ENCODE measurements at regions not wholly inside any gene's neighbourhood (a gene's known extent, or its start where the extent isn't known, plus 50 kb on each side); places are given as distances from the start of the nearest gene placed in this dataset.

GRCh38 chr22:49623176-49623575 lies 204.5 kb downstream of the BRD1 start:
- DNase-seq (ENCODE audit: low read depth) = no peak

- DNase-seq (ENCODE audit: low read depth) = no peak
Observed at GRCh38 chr22:49622241-49623105, 205.2 kb downstream of the BRD1 start.

DNA sequence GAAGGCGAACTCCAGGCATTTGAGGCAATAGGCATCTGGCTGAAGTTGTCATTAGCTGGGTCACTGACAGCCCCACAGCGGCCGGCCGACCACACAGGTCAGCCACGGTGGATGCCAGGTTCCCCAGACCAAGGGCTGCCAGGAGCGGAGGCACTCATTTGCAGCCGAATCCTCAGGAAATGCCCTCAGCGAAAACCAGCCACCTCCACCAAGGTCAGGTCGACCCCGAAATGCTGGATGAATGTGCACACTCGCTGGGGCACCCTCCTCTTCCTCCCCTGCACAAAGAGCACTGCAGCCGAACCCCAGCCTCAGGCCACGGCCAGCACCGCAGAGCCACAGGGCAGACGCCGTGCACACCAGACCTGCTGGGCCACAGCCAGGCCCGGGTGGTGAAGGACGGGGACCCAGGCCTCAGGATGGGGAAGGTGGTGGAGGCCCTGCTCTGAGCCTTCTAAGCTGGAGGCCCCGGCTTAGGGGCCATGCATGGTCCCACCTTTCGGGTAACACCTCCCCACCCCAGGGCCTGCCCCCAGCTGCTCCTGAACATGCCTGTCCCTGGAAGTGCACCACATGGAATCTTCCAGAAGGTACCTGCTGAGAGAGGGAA lies 206.0 kb downstream of the BRD1 start:
- DNase-seq (ENCODE audit: low read depth) = no peak

DNA sequence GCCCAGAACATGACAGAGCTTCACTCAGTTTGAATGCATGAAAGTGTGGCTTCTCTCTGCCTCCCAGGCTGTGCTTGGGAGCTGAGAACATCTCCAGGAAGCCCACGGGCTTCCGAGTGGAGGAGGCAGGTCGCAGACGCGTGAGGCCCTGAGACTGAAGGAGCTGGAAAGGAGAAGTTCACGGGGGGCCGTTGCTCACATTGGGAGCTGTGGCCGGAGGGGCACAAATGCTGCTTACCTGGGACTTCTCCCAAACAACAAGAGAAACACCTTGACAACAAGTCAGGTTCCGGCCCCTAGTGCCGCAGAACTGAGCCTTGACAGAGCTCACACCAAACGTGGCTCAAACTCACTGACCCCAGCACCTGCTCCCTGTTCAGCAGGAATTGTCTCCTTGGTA lies 207.0 kb downstream of the BRD1 start:
- no peak for DNase-seq (ENCODE audit: low read depth)

- no peak for DNase-seq (ENCODE audit: low read depth)
Observed at GRCh38 chr22:49620003-49620556, 207.6 kb downstream of the BRD1 start.

DNA sequence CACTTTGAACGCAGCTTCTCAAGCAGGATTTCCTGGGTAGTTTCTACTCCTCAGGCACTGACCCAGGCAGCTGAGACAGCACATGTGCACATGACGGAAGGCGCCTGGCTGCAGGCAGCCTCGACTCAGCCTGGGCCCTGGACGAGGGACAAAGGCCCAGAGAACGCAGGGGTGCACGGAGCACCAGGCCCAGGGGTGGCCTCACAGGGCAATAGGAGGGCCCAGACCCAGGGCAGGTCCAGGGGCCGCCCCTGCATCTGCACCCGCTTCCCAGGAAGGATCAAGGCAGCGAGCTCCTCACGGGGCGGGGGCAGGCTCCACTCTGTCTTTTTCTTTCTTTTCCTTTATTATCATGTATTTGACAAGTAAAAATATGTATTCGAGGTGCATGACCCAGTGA lies 208.4 kb downstream of the BRD1 start:
- DNase-seq (ENCODE audit: low read depth) = no peak

DNA sequence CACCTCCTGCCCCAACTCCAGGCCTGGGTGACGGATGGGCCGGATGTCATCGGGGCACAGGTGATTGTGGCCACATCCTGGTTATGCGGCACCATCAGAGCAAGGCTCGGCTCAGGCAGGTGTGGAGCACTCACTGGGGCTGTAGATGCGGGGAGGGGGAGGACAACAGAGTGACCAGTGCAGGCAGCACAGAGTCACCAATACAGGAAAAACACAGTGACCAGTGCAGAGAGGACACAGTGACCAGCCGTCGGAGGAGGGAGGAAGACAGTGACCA lies 209.1 kb downstream of the BRD1 start:
- DNase-seq (ENCODE audit: low read depth) = no peak

GRCh38 chr22:49617866-49618676 lies 209.6 kb downstream of the BRD1 start:
- no peak for DNase-seq (ENCODE audit: low read depth)

GRCh38 chr22:49617264-49617663 lies 210.4 kb downstream of the BRD1 start:
- DNase-seq (ENCODE audit: low read depth) = no peak

DNA sequence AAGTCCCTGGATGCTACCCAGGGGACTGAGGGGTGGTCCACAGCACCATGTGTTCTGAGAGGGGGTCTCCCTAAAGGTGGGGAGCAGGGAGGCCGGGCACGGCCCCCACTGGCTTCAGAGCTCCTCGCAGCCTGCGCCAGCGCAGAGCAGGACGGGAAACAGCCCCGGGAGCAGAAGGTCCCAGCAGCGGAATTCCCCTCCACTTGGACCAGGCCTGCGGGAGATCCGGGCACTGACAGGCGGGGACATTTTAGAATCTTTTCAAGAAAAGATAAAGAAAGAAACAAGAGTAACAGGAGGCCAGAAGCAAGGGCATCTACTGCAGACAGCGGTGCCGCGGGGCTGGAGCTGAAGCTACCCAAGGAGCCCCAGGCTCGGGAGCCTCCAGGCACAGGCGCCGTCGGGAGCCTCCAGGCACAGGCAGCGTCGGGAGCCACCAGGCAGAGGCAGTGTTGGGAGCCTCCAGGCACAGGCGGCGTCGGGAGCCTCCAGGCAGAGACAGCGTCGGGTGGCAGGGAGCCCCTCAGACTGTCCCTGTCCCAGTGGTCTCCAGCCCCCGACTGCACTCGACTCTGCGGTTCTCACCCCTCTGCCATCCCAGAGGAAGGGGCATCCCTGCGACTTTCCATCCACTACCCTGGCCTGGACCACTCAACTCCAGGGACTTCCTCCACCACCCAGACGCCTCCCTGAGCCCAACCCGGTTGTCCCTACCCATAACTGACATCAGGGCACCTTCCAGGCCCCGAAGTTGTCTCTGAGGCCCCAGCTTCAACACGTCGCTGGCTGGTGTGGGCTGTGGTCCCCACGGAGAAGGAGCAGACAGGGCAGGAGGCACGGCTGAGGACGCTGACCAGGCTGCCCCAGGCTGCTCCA lies 211.1 kb downstream of the BRD1 start:
- no peak for DNase-seq (ENCODE audit: low read depth)

DNA sequence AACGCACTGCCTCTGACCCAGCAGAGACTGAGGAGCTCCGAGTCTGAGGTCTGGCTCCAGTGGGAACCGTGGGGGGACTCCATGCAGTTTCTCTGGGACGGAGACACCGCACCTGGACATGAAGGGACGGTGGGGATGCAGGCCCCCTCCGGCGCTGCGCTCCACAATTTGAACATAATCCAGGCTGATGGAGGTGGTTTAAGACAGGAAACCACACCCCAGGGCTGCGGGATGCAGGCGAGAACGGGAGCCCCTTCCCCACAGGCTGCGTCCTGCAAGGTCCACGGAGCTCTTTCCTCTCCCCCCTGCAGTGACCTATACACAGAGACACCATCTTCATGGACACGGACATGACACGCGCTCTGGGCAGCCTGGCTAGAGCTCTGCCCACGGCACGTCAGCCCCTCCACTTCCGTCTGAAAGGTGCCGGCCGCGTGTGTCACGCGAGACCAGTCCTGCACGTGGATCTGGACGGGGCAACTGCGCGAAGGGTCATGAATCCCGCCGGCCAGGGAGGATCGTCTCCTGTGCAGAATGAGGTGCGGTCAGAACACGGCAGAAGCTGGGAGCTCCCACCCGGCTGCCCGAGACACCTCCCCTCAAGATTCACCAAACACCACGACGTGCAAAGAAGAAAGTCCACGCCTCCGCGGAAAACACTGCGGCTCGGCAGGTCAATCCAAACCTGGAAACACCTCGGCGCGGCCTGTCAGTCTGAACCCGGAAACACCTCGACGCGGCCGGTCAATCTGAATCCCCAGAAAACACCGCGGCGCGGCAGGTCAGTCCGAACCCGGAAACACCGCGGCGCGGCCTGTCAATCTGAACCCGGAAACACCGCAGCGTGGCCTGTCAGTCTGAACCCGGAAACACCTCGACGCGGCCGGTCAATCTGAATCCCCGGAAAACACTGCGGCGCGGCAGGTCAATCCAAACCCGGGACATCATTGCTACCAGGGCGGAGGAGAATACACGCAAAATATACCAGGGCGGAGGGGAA lies 212.4 kb downstream of the BRD1 start:
- DNase-seq (ENCODE audit: low read depth) = no peak

GRCh38 chr22:49613511-49614270 lies 214.0 kb downstream of the BRD1 start:
- DNase-seq (ENCODE audit: low read depth) = no peak

- no peak for DNase-seq (ENCODE audit: low read depth)
Observed at GRCh38 chr22:49613108-49613507, 214.6 kb downstream of the BRD1 start.

GRCh38 chr22:49609207-49609876 lies 218.3 kb downstream of the BRD1 start:
- DNase-seq (ENCODE audit: low read depth) = no peak

GRCh38 chr22:49608660-49609059 lies 219.0 kb downstream of the BRD1 start:
- DNase-seq (ENCODE audit: low read depth) = no peak

DNA sequence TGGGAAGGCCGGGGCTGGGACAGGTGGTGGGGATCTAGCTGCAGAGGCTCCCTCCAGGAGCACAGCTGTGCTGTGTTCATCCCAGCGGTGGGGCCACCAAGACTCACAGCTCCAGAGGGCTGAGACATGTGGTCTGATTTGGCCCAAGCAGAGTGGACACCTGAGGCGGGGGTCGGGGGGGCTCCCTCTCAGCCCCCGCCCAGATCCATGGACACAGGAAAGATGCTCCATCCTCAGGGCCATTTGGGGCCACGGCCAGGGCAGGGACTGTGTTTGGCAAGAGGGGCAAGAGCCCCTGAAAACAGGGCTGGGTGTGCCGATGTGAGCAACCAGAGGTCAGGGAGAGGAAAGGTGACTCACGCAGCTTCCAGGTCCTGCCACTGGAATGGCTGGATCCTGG lies 219.4 kb downstream of the BRD1 start:
- no peak for DNase-seq (ENCODE audit: low read depth)

DNA sequence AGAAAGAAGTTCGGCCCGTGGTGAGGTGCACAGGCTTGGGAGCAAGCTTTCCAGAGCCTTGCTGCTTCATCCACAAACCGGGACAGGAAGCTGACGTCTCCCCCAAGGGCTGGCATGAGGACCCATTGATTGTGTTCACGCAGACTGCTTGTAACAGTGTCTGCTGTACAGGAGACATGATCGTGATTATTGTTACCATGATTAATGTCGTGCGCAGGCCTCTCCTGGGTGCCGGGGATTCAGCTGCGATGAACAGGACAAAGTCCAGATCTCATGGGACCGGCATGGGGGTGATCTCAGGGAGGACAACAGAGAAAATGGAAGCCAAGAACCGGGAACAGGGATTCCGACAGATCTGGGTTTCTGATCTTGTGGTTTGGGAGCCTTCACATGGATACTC lies 219.9 kb downstream of the BRD1 start:
- no peak for DNase-seq (ENCODE audit: low read depth)

DNA sequence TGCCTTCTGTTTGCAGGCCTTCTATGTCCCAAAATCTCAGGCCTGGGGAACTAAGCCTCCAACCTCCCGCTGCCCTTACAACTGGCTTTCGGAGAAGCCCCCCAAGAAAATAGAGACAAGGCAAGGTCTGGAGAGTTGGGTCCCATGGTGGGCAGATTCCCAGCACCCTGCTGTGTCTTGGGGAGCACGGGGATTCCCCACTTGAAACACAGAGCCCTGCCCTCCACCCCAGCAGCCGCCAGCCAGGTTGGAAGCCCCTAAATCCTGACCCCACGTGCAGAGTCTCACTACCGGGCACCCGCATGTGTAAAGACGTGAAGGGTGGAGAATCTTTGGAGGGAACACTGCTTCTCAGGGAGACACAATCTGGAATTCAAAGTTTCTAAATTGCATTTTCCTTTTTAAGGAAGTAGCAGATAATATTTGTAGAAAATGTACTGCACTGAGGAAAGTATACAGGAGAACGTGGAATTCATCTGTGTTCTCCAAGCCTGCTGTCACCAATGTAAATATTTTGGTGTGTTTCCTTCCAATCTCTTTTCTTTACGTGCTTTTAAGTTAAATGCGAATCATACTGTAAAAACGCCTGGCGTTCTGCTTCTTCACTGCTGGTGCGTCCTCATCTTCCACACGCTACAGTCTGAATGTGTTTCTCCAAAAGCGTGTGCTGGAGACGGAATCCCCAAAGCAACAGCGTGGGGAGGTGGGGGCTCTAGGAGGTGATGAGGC lies 220.9 kb downstream of the BRD1 start:
- DNase-seq (ENCODE audit: low read depth) = no peak

Measured in stimulated activated CD8-positive, alpha-beta memory T cell treated with anti-CD3 and anti-CD28 coated beads, Interleukin-12 subunit alpha, Interleukin-12 subunit beta, amount 100 ng/mL, for 1 hour (primary cell).